ENCODE measurements at regions not wholly inside any gene's neighbourhood (a gene's known extent, or its start where the extent isn't known, plus 50 kb on each side); places are given as distances from the start of the nearest gene placed in this dataset.

DNA sequence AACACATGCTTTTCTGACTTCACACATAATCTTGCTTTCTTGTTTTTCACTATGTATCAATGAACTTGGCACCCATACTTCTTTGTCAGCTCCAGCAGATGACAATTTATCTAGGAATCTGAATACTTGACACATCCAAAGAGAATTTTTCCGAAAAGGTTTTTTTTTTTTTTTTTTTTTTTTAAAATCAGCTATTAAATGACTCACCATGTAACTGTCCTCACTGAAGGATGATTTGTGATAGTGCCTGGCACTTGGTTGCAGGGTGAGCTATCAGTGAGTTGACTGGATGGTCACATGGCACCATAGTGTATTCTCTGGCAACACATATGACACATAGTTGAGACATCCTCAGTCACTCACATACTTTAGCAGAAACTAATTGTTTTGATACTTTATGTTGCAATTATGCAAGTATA, 133.4 kb upstream of the E2F8 start (continued):
- TF ChIP-seq TSC22D4 (tag; IDR thresholded peaks at IDR 0.05) = no peak
- TF ChIP-seq TAL1 (IDR thresholded peaks at IDR 0.05) = no peak
- no peak for TF ChIP-seq NEUROD1 (IDR thresholded peaks at IDR 0.05; ENCODE audit: borderline replicate concordance, low read depth, low read length, partially characterized antibody)
- TF ChIP-seq TRIM24 (IDR thresholded peaks at IDR 0.05) = no peak
- TF ChIP-seq, protein P1, sequence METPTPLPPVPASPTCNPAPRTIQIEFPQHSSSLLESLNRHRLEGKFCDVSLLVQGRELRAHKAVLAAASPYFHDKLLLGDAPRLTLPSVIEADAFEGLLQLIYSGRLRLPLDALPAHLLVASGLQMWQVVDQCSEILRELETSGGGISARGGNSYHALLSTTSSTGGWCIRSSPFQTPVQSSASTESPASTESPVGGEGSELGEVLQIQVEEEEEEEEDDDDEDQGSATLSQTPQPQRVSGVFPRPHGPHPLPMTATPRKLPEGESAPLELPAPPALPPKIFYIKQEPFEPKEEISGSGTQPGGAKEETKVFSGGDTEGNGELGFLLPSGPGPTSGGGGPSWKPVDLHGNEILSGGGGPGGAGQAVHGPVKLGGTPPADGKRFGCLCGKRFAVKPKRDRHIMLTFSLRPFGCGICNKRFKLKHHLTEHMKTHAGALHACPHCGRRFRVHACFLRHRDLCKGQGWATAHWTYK (CRISPR knock-in tag; IDR thresholded peaks at IDR 0.05) = no peak
- no peak for TF ChIP-seq RBBP5 (IDR thresholded peaks at IDR 0.05; ENCODE audit: borderline replicate concordance, insufficient read depth, low read length, poor library complexity, severe bottlenecking)
- no peak for TF ChIP-seq FIP1L1 (IDR thresholded peaks at IDR 0.05; ENCODE audit: low read depth, low read length, poor library complexity, severe bottlenecking)
- TF ChIP-seq ZNF696 (CRISPR knock-in tag; conservative IDR thresholded peaks at IDR 0.05) = no peak
- TF ChIP-seq HNRNPL (IDR thresholded peaks at IDR 0.05; ENCODE audit: low read depth, low read length) = no peak
- no peak for TF ChIP-seq POLR3G (IDR thresholded peaks at IDR 0.05; ENCODE audit: extremely low read depth, insufficient read length, insufficient replicate concordance)
- TF ChIP-seq ZNF212 (CRISPR knock-in tag; IDR thresholded peaks at IDR 0.05) = no peak

DNA sequence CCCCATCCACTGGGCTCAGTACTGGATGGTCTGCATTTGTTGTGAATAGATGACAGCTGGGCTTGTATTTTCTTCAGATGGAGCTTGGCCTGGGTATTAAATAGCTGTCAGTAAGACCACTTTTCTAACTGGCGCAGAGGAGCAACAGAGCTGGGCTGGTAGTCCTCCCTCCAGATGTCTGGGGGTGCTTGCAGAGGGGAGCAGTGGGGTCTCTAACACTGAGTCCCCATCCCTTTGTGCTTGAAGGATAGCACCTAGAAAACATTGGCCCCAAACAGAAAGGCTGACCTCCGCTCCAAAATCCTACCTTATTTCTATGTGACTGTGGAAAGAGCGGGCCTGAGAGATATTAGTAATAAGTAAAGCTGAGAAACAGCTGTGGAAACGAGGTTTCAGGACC, 131.6 kb upstream of the E2F8 start:
- Histone ChIP-seq H3K79me2 (ENCODE audit: control insufficient read depth, insufficient read depth, low read length) (no peaks in the 10 kb centered on the region), H3K4me1 (replicated peaks in 1 of 2; ENCODE audit: control insufficient read depth in 2 of 2, insufficient read depth in 2 of 2, low read length in 2 of 2) (no peaks in the 10 kb centered on the region), H3K27me3 (ENCODE audit: control insufficient read depth in 2 of 2, insufficient read depth in 2 of 2, low read length in 2 of 2) (no peaks in the 10 kb centered on the region; a peak in 3 of 5 replicates), H3K4me2 (ENCODE audit: insufficient read depth, low read length) (no peak overlapping the region), H3K36me3 (ENCODE audit: control insufficient read depth, insufficient read depth, low read length) (no peaks in the 10 kb centered on the region), H3K27ac (ENCODE audit: extremely low read depth, low read depth, low read length) (no peak overlapping the region), H3K9me3 (replicated peaks; ENCODE audit: control insufficient read depth, insufficient read depth, low read depth, low read length) (no peaks in the 10 kb centered on the region), H3K4me3 (no peak overlapping the region), H3K9ac (ENCODE audit: insufficient read depth in 1 of 2, low read depth in 2 of 2, low read length in 2 of 2) (no peak overlapping the region), H4K20me1 (replicated peaks; ENCODE audit: control insufficient read depth, insufficient read depth, low read length) (no peaks in the 10 kb centered on the region), H2AFZ (ENCODE audit: low read depth, low read length) (no peak overlapping the region), H3K9me1 (ENCODE audit: control insufficient read depth, insufficient read depth, low read length) (no peaks in the 10 kb centered on the region)
- in situ Hi-C loops (cut with MboI) (no loop called here), intact Hi-C loops (cut with micrococcal nuclease) (no loop called here)
- FAIRE-seq (no peak), DNase-seq (ENCODE audit: extremely low read depth in 1 of 4, low spot score in 3 of 4) (no peak), ATAC-seq (no peak)
- ChIA-PET CTCF (ENCODE audit: low intra/inter-chr PET ratio) (no interaction called here), POLR2A (no interaction called here)
- BruUV-seq (replicated peaks) = no TSS peak
- 2% methylated on average over 4 of the region's 4 CpGs for WGBS (ENCODE audit: insufficient coverage, low coverage, missing lambda C conversion rate)
- TF ChIP-seq C11orf30 (IDR thresholded peaks at IDR 0.05; ENCODE audit: low read depth) (no peak), GTF2A2 (tag; IDR thresholded peaks at IDR 0.05) (no peak), CC2D1A (IDR thresholded peaks at IDR 0.05) (no peak), MTA3 (IDR thresholded peaks at IDR 0.05; ENCODE audit: borderline replicate concordance) (no peak)
- TF ChIP-seq, protein P2, sequence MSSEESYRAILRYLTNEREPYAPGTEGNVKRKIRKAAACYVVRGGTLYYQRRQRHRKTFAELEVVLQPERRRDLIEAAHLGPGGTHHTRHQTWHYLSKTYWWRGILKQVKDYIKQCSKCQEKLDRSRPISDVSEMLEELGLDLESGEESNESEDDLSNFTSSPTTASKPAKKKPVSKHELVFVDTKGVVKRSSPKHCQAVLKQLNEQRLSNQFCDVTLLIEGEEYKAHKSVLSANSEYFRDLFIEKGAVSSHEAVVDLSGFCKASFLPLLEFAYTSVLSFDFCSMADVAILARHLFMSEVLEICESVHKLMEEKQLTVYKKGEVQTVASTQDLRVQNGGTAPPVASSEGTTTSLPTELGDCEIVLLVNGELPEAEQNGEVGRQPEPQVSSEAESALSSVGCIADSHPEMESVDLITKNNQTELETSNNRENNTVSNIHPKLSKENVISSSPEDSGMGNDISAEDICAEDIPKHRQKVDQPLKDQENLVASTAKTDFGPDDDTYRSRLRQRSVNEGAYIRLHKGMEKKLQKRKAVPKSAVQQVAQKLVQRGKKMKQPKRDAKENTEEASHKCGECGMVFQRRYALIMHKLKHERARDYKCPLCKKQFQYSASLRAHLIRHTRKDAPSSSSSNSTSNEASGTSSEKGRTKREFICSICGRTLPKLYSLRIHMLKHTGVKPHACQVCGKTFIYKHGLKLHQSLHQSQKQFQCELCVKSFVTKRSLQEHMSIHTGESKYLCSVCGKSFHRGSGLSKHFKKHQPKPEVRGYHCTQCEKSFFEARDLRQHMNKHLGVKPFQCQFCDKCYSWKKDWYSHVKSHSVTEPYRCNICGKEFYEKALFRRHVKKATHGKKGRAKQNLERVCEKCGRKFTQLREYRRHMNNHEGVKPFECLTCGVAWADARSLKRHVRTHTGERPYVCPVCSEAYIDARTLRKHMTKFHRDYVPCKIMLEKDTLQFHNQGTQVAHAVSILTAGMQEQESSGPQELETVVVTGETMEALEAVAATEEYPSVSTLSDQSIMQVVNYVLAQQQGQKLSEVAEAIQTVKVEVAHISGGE (CRISPR knock-in tag; IDR thresholded peaks at IDR 0.05) = no peak
- TF ChIP-seq, protein P3, sequence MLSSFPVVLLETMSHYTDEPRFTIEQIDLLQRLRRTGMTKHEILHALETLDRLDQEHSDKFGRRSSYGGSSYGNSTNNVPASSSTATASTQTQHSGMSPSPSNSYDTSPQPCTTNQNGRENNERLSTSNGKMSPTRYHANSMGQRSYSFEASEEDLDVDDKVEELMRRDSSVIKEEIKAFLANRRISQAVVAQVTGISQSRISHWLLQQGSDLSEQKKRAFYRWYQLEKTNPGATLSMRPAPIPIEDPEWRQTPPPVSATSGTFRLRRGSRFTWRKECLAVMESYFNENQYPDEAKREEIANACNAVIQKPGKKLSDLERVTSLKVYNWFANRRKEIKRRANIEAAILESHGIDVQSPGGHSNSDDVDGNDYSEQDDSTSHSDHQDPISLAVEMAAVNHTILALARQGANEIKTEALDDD (IDR thresholded peaks at IDR 0.05) = no peak
